ENCODE measurements at regions not wholly inside any gene's neighbourhood (a gene's known extent, or its start where the extent isn't known, plus 50 kb on each side); places are given as distances from the start of the nearest gene placed in this dataset.

DNA sequence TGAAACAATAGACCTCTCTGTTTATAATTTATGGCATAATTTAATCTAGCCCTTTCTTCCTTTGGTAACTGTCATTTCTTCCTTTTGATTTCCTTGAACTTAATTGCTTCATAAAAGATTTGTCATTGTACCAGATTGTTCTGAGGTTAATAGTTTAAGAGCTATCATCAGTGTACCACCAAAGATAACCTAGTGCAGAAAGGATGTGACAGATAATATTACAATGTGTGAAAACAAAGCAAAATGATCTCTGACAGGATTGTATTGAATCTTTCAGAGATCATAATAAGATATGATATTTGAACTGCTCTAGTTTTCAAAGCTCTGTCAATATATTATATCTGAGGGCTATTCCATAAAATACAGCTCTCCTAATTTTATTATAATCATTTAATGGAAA, 132.1 kb upstream of the PTCHD4 start:
- no peak overlapping the region for H3K4me3 ChIP-seq (replicated peaks; ENCODE audit: low read depth, low read length)
- DNase-seq (ENCODE audit: extremely low read depth, low read depth), result no peak
- TF ChIP-seq, protein P1, sequence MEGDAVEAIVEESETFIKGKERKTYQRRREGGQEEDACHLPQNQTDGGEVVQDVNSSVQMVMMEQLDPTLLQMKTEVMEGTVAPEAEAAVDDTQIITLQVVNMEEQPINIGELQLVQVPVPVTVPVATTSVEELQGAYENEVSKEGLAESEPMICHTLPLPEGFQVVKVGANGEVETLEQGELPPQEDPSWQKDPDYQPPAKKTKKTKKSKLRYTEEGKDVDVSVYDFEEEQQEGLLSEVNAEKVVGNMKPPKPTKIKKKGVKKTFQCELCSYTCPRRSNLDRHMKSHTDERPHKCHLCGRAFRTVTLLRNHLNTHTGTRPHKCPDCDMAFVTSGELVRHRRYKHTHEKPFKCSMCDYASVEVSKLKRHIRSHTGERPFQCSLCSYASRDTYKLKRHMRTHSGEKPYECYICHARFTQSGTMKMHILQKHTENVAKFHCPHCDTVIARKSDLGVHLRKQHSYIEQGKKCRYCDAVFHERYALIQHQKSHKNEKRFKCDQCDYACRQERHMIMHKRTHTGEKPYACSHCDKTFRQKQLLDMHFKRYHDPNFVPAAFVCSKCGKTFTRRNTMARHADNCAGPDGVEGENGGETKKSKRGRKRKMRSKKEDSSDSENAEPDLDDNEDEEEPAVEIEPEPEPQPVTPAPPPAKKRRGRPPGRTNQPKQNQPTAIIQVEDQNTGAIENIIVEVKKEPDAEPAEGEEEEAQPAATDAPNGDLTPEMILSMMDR (IDR thresholded peaks at IDR 0.05; ENCODE audit: low read depth, low read length, missing control alignments), result no peak

- no peak overlapping the region for H3K4me3 ChIP-seq (replicated peaks; ENCODE audit: low read depth, low read length)
- TF ChIP-seq, protein P1 (IDR thresholded peaks at IDR 0.05; ENCODE audit: low read depth, low read length, missing control alignments), result no peak
- no peak for DNase-seq (ENCODE audit: extremely low read depth, low read depth)
These were observed 129.3 kb upstream of the PTCHD4 start for GRCh38 chr6:48240287-48240686.

DNA sequence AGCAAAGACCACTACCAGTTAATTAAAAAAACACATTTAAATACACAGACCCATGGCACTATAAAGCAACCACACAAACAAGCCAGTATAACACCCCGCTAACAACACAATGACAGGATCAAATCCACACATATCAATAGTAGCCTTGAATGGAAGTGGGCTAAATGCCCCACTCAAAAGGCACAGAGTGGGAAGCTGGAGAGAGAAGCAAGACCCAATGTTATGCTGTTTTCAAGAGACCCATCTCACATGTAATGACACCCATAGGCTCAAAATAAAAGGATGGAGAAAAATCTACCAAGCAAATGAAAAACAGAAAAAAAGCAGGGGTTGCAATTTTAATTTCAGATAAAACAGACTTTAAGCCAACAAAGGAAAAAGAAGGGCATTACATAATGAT, 125.4 kb upstream of the PTCHD4 start:
- TF ChIP-seq, protein P1 (IDR thresholded peaks at IDR 0.05; ENCODE audit: low read depth, low read length, missing control alignments), result no peak
- no peak for DNase-seq (ENCODE audit: extremely low read depth, low read depth)
- no peak overlapping the region for H3K4me3 ChIP-seq (replicated peaks; ENCODE audit: low read depth, low read length)

DNA sequence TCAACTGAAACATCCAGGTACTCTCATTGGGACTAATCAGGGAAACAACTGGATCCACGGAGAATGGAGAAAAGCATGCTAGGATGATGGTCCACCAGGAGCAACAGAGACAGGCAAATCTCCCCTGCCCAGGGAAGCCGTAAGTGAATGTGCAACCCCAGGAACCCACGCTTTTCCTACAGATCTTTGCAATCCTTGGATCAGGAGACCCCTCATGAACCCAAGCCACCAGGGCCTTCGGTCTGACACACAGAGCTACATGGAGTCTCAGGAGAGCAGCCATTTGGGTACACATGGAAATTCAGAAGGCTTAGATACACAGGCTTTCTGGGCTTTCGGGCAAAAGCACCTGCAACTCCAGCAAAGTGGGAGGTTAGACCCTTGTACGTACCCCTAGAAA, 122.1 kb upstream of the PTCHD4 start:
- DNase-seq (ENCODE audit: extremely low read depth, low read depth), result no peak
- TF ChIP-seq, protein P1 (IDR thresholded peaks at IDR 0.05; ENCODE audit: low read depth, low read length, missing control alignments), result no peak
- H3K4me3 ChIP-seq (replicated peaks; ENCODE audit: low read depth, low read length), result no peak overlapping the region

GRCh38 chr6:48229841-48230240, 118.8 kb upstream of the PTCHD4 start:
- TF ChIP-seq, protein P1 (IDR thresholded peaks at IDR 0.05; ENCODE audit: low read depth, low read length, missing control alignments), result no peak
- no peak overlapping the region for H3K4me3 ChIP-seq (replicated peaks; ENCODE audit: low read depth, low read length)
- DNase-seq (ENCODE audit: extremely low read depth, low read depth), result no peak

- TF ChIP-seq, protein P1 (IDR thresholded peaks at IDR 0.05; ENCODE audit: low read depth, low read length, missing control alignments), result no peak
- H3K4me3 ChIP-seq (replicated peaks; ENCODE audit: low read depth, low read length), result no peak overlapping the region
- DNase-seq (ENCODE audit: extremely low read depth, low read depth), result no peak
These were observed 111.2 kb upstream of the PTCHD4 start for GRCh38 chr6:48222241-48222640.

DNA sequence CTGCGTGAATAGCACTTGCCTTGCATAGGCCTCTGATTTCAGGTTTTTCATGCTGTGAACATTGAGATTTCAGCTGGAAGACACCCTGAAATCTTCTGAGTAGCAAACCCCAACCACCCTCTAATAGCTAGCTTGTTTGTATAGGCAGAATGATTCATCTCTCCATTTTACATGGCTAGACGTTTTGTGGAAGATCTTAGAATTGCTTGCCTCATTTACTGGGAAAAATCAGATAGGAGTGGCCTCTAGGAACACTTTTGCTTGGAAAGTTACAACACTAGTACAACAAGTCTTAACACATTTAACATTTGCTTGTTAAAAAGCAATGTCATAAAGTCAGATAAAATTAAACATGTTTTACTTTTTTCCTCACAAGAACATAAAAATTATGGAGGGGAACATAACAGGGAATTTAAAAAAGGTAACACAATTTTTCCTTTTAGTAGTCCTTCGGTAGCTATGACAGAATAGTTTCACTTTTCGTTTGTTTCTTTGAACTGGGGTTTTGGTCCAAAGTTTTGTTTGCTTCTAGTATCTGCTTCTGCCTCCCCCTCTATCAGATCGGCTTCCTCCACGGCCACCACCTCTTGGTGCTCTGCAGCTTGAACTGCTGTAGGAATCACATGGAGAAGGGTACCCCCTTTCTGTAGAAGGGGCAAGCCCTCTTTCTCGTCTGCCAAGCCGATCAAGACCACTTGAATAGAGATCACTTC, 102.2 kb upstream of the PTCHD4 start:
- no peak for DNase-seq (ENCODE audit: extremely low read depth, low read depth)
- H3K4me3 ChIP-seq (replicated peaks; ENCODE audit: low read depth, low read length), result no peak overlapping the region
- TF ChIP-seq, protein P1 (IDR thresholded peaks at IDR 0.05; ENCODE audit: low read depth, low read length, missing control alignments), result no peak
